DND-41 (cell line): ENCODE measurements at regions not wholly inside any gene's neighbourhood (a gene's known extent, or its start where the extent isn't known, plus 50 kb on each side); places are given as distances from the start of the nearest gene placed in this dataset.

Experiments used
- CTCF ChIP-seq: IDR thresholded peaks from 2 replicates; pipeline ENCODE4 v1.5.1; 2012; ENCODE audit warnings: borderline replicate concordance, low read length, moderate library complexity, mild to moderate bottlenecking; ENCODE audit not compliant: poor library complexity, severe bottlenecking; ENCODE audit errors: extremely low read depth
- EZH2 ChIP-seq: IDR thresholded peaks from 3 replicates; pipeline ENCODE4 v1.6.1; 2012; ENCODE audit warnings: borderline replicate concordance, low read depth, mild to moderate bottlenecking, moderate library complexity, low read length, inconsistent platforms; ENCODE audit not compliant: severe bottlenecking

GRCh38 chr6:132007474-132008190 lies 56.5 kb upstream of the CCN2 start:
- TF ChIP-seq CTCF (no peak), EZH2 (no peak)
